ENCODE measurements at regions not wholly inside any gene's neighbourhood (a gene's known extent, or its start where the extent isn't known, plus 50 kb on each side); places are given as distances from the start of the nearest gene placed in this dataset.

- Histone ChIP-seq H2AFZ (ENCODE audit: low read depth, low read length) (no peak overlapping the region), H3K4me1 (ENCODE audit: low read length) (peaks cover 39% of the 10 kb centered on the region), H3K36me3 (replicated peaks; ENCODE audit: low read depth, low read length) (no peaks in the 10 kb centered on the region), H3K9me3 (ENCODE audit: insufficient read depth, low read length) (no peaks in the 10 kb centered on the region), H3K9ac (ENCODE audit: low read length) (no peak overlapping the region), H3K79me2 (ENCODE audit: low read length) (no peaks in the 10 kb centered on the region), H3K27me3 (ENCODE audit: low read depth, low read length) (peaks cover 51% of the 10 kb centered on the region), H3K27ac (ENCODE audit: low read length) (no peak overlapping the region), H3K4me3 (ENCODE audit: low read length) (no peak overlapping the region), H3K4me2 (ENCODE audit: low read length) (no peak overlapping the region), H4K20me1 (ENCODE audit: insufficient read depth, low read length) (peaks cover 2% of the 10 kb centered on the region; the same call in 1 of the 2 replicates)
- no peak for TF ChIP-seq EZH2phosphoT487 (IDR thresholded peaks at IDR 0.05; ENCODE audit: low read depth)
- TF ChIP-seq CTCF (IDR thresholded peaks at IDR 0.05; ENCODE audit: low read depth, low read length) = no peak
Observed at GRCh38 chr6:105650347-105650746, 247.5 kb upstream of the PREP start.

DNA sequence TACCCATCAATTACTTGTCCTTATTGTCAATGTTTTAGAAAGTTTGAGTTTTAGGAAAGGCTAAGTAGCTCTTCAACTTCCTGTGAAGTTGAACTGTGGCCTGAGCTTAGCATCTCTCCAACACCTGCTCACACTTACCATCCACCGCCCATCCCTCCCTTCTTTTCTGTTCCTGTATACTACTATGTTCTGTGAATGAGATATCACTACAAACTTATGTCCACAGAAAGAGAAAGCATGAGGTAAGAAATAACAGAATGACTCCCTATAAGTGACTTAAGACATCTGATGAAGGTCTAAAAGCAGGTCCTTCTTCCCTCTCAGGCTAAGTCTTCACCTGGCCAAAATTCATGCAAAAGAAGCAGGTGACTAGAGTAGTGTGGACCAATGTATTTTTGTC is 246.3 kb upstream of the PREP start:
- no peak overlapping the region for H3K4me3 ChIP-seq (ENCODE audit: low read length)
- no peaks in the 10 kb centered on the region for H3K36me3 ChIP-seq (replicated peaks; ENCODE audit: low read depth, low read length)
- TF ChIP-seq CTCF (IDR thresholded peaks at IDR 0.05; ENCODE audit: low read depth, low read length) = no peak
- TF ChIP-seq EZH2phosphoT487 (IDR thresholded peaks at IDR 0.05; ENCODE audit: low read depth) = no peak
- H3K9ac ChIP-seq (ENCODE audit: low read length) = no peak overlapping the region
- H3K79me2 ChIP-seq (ENCODE audit: low read length) = no peaks in the 10 kb centered on the region
- no peaks in the 10 kb centered on the region for H3K9me3 ChIP-seq (ENCODE audit: insufficient read depth, low read length)
- no peak overlapping the region for H2AFZ ChIP-seq (ENCODE audit: low read depth, low read length)
- H4K20me1 ChIP-seq (ENCODE audit: insufficient read depth, low read length) = peaks cover 2% of the 10 kb centered on the region; the same call in 1 of the 2 replicates
- peaks cover 47% of the 10 kb centered on the region for H3K4me1 ChIP-seq (ENCODE audit: low read length)
- H3K4me2 ChIP-seq (ENCODE audit: low read length) = no peak overlapping the region
- H3K27me3 ChIP-seq (ENCODE audit: low read depth, low read length) = peaks cover 63% of the 10 kb centered on the region
- no peak overlapping the region for H3K27ac ChIP-seq (ENCODE audit: low read length)

DNA sequence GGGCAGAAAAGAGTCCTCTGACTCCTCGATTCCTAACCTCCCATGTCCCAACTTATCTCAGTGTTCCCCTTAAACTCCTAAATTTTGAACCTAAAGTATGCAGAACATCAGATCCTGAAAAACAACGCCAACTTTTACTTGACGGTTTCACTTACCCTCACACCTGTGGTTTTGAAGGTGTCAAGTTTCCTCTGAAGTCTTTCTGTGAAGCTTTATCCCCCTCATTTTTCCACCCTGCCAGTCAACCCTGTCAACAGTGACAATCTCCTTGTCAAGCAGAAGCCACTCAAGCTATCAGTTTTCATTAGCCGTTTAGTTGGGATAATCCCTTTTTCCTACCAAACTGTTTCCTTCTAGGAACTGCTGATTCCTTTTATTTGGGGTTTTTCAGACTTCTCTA is 245.4 kb upstream of the PREP start:
- Histone ChIP-seq H3K27me3 (ENCODE audit: low read depth, low read length) (peaks cover 63% of the 10 kb centered on the region), H3K4me1 (ENCODE audit: low read length) (peaks cover 52% of the 10 kb centered on the region), H3K4me3 (ENCODE audit: low read length) (no peak overlapping the region), H3K27ac (ENCODE audit: low read length) (no peak overlapping the region), H3K4me2 (ENCODE audit: low read length) (no peak overlapping the region), H3K9ac (ENCODE audit: low read length) (no peak overlapping the region), H2AFZ (ENCODE audit: low read depth, low read length) (no peak overlapping the region), H3K79me2 (ENCODE audit: low read length) (no peaks in the 10 kb centered on the region), H3K36me3 (replicated peaks; ENCODE audit: low read depth, low read length) (no peaks in the 10 kb centered on the region), H3K9me3 (ENCODE audit: insufficient read depth, low read length) (no peaks in the 10 kb centered on the region), H4K20me1 (ENCODE audit: insufficient read depth, low read length) (peaks cover 2% of the 10 kb centered on the region; the same call in 1 of the 2 replicates)
- TF ChIP-seq EZH2phosphoT487 (IDR thresholded peaks at IDR 0.05; ENCODE audit: low read depth) (no peak), CTCF (IDR thresholded peaks at IDR 0.05; ENCODE audit: low read depth, low read length) (no peak)

- H4K20me1 ChIP-seq (ENCODE audit: insufficient read depth, low read length) = peaks cover 2% of the 10 kb centered on the region; the same call in 1 of the 2 replicates
- H3K4me2 ChIP-seq (ENCODE audit: low read length) = peak overlapping the region; percentile 74
- H3K4me1 ChIP-seq (ENCODE audit: low read length) = peaks cover 52% of the 10 kb centered on the region
- H3K79me2 ChIP-seq (ENCODE audit: low read length) = no peaks in the 10 kb centered on the region
- H3K36me3 ChIP-seq (replicated peaks; ENCODE audit: low read depth, low read length) = no peaks in the 10 kb centered on the region
- TF ChIP-seq EZH2phosphoT487 (IDR thresholded peaks at IDR 0.05; ENCODE audit: low read depth) = no peak
- no peak for TF ChIP-seq CTCF (IDR thresholded peaks at IDR 0.05; ENCODE audit: low read depth, low read length)
- no peak overlapping the region for H3K9ac ChIP-seq (ENCODE audit: low read length)
- H2AFZ ChIP-seq (ENCODE audit: low read depth, low read length) = no peak overlapping the region
- no peaks in the 10 kb centered on the region for H3K9me3 ChIP-seq (ENCODE audit: insufficient read depth, low read length)
- no peak overlapping the region for H3K27ac ChIP-seq (ENCODE audit: low read length)
- peak overlapping the region; percentile 56 for H3K4me3 ChIP-seq (ENCODE audit: low read length)
- peaks cover 68% of the 10 kb centered on the region for H3K27me3 ChIP-seq (ENCODE audit: low read depth, low read length)
Observed at GRCh38 chr6:105646391-105646867, 243.5 kb upstream of the PREP start.
